Kidney (tissue), 13 donors: ENCODE measurements at regions not wholly inside any gene's neighbourhood (a gene's known extent, or its start where the extent isn't known, plus 50 kb on each side); places are given as distances from the start of the nearest gene placed in this dataset.

Source experiments
- DNase-seq, 5 donors: peaks; one replicate each; pipeline ENCODE4 v3.0.0-alpha.2; 2013 to 2020
- FAIRE-seq: peaks from 2 replicates; lab custom pipeline; 2012; peaks lifted over from hg19 to GRCh38; lab: Jason Lieb, UNC
- H3K27ac ChIP-seq, 2 donors: one replicate each; pipeline ENCODE4 v1.7.0; 2013; ENCODE audit warnings: low read depth in 2 of 2, low read length in 2 of 2, inconsistent platforms in 1 of 2
- H3K27me3 ChIP-seq: one replicate; pipeline ENCODE4 v1.7.1; 2013; ENCODE audit warnings: low read length, inconsistent platforms; ENCODE audit not compliant: control insufficient read depth, insufficient read depth
- H3K36me3 ChIP-seq, 3 donors: one replicate each; pipeline versions ENCODE4 v1.7.0 to v1.7.1; 2013; ENCODE audit warnings: low read length in 3 of 3, control low read depth in 1 of 3, inconsistent platforms in 1 of 3; ENCODE audit not compliant: insufficient read depth in 3 of 3, control insufficient read depth in 2 of 3
- H3K4me1 ChIP-seq, 3 donors: one replicate each; pipeline versions ENCODE4 v1.7.0 to v1.7.1; 2013; ENCODE audit warnings: low read length in 3 of 3, inconsistent platforms in 1 of 3, low read depth in 1 of 3; ENCODE audit not compliant: control insufficient read depth in 2 of 3, insufficient read depth in 2 of 3
- H3K4me3 ChIP-seq, 3 donors: one replicate each; pipeline versions ENCODE4 v1.7.0 to v1.8.1; 2013; ENCODE audit warnings: low read length in 3 of 3, control low read depth in 1 of 3, inconsistent platforms in 1 of 3
- H3K9ac ChIP-seq, 3 donors: one replicate each; pipeline versions ENCODE4 v1.7.0 to v1.7.1; 2013; ENCODE audit warnings: low read length in 3 of 3, control low read depth in 1 of 3, inconsistent platforms in 1 of 3
- H3K9me3 ChIP-seq, 3 donors: one replicate each; pipeline versions ENCODE4 v1.7.0 to v1.7.1; 2013; ENCODE audit warnings: low read length in 3 of 3, control low read depth in 1 of 3, inconsistent platforms in 1 of 3; ENCODE audit not compliant: control insufficient read depth in 2 of 3, insufficient read depth in 1 of 3
- CTCF ChIP-seq: IDR thresholded peaks from 3 replicates; pipeline ENCODE4 v1.5.1; 2012; ENCODE audit warnings: mild to moderate bottlenecking, moderate library complexity, borderline replicate concordance; ENCODE audit not compliant: insufficient read depth; ENCODE audit errors: extremely low read depth
- intact Hi-C: fragments of 100-400 bp; cut with DNase I; formaldehyde crosslinking; loops from one replicate; pipeline ENCODE4 v1.11.1; 2022
- donor health status: control.
- donor health status: control.
- donor health status: control.
- donor health status: control.
- donor health status: control.
- donor health status: DM: yes; HTN: yes; CAD: no.
- donor health status: Normal renal cell carcinoma (clear cell type).

- Histone ChIP-seq H3K4me3 (no peak overlapping the region), H3K9ac (no peak overlapping the region), H3K27ac (no peak overlapping the region), H3K36me3 (no peaks in the 10 kb centered on the region), H3K4me1 (no peaks in the 10 kb centered on the region), H3K9me3 (no peaks in the 10 kb centered on the region), H3K27me3 (no peaks in the 10 kb centered on the region)
- FAIRE-seq (no peak), DNase-seq (no peak)
- no peak for TF ChIP-seq CTCF
- intact Hi-C loops = no loop called here
These were observed 138.6 kb upstream of the GPR101 start for GRCh38 chrX:137172317-137172948.

GRCh38 chrX:137171626-137172025, 137.8 kb upstream of the GPR101 start:
- TF ChIP-seq CTCF = no peak
- Histone ChIP-seq H3K4me1 (no peaks in the 10 kb centered on the region), H3K27me3 (no peaks in the 10 kb centered on the region), H3K9ac (no peak overlapping the region), H3K27ac (no peak overlapping the region), H3K36me3 (no peaks in the 10 kb centered on the region), H3K4me3 (no peak overlapping the region), H3K9me3 (no peaks in the 10 kb centered on the region)
- no peak for DNase-seq
- FAIRE-seq = no peak
- intact Hi-C loops = no loop called here

- Histone ChIP-seq H3K36me3 (no peaks in the 10 kb centered on the region), H3K4me3 (no peak overlapping the region), H3K27ac (no peak overlapping the region), H3K4me1 (no peaks in the 10 kb centered on the region), H3K9ac (no peak overlapping the region), H3K27me3 (no peaks in the 10 kb centered on the region), H3K9me3 (no peaks in the 10 kb centered on the region)
- FAIRE-seq = no peak
- no peak for TF ChIP-seq CTCF
- intact Hi-C loops = no loop called here
- no peak for DNase-seq
These were observed 132.8 kb upstream of the GPR101 start for GRCh38 chrX:137166591-137166990.

GRCh38 chrX:137164329-137164728, 130.5 kb upstream of the GPR101 start:
- Histone ChIP-seq H3K27me3 (no peaks in the 10 kb centered on the region), H3K9ac (no peak overlapping the region), H3K36me3 (no peaks in the 10 kb centered on the region), H3K4me1 (no peaks in the 10 kb centered on the region), H3K27ac (no peak overlapping the region), H3K9me3 (no peaks in the 10 kb centered on the region), H3K4me3 (no peak overlapping the region)
- FAIRE-seq (no peak), DNase-seq (no peak)
- intact Hi-C loops = no loop called here
- TF ChIP-seq CTCF = no peak
